ENCODE measurements at regions not wholly inside any gene's neighbourhood (a gene's known extent, or its start where the extent isn't known, plus 50 kb on each side); places are given as distances from the start of the nearest gene placed in this dataset.
"Not testable (repeated sequence)": the region's sequence is repeated elsewhere in the genome, so short reads cannot be mapped to it uniquely, and the experiment has no call there.

GRCh38 chr7:85924062-85924461 is 719.6 kb upstream of the GRM3 start:
- no peak for TF ChIP-seq CTCF (IDR thresholded peaks at IDR 0.05)
- ATAC-seq (ENCODE audit: low FRiP score) (no peak), DNase-seq (ENCODE audit: low spot score) (no peak)

- no peak for TF ChIP-seq CTCF (IDR thresholded peaks at IDR 0.05)
- ATAC-seq (ENCODE audit: low FRiP score): no peak
- DNase-seq (ENCODE audit: low spot score): no peak
Measured at GRCh38 chr7:85916016-85916415, 727.7 kb upstream of the GRM3 start.

GRCh38 chr7:85914437-85914836 is 727.6 kb upstream of the SEMA3D start:
- ATAC-seq (ENCODE audit: low FRiP score): no peak
- no peak for TF ChIP-seq CTCF (IDR thresholded peaks at IDR 0.05)
- DNase-seq (ENCODE audit: low spot score): no peak

- DNase-seq (ENCODE audit: low spot score) (no peak), ATAC-seq (ENCODE audit: low FRiP score) (no peak)
- no peak for TF ChIP-seq CTCF (IDR thresholded peaks at IDR 0.05)
Measured at GRCh38 chr7:85908051-85908450, 721.2 kb upstream of the SEMA3D start.

- ATAC-seq (ENCODE audit: low FRiP score) (no peak), DNase-seq (ENCODE audit: low spot score) (no peak)
- no peak for TF ChIP-seq CTCF (IDR thresholded peaks at IDR 0.05)
Measured at GRCh38 chr7:85897967-85898366, 711.1 kb upstream of the SEMA3D start.

- DNase-seq (ENCODE audit: low spot score): no peak
- no peak for TF ChIP-seq CTCF (IDR thresholded peaks at IDR 0.05)
- ATAC-seq (ENCODE audit: low FRiP score): no peak
Measured at GRCh38 chr7:85896531-85896930, 709.7 kb upstream of the SEMA3D start.

GRCh38 chr7:85895835-85896234 is 709.0 kb upstream of the SEMA3D start:
- no peak for TF ChIP-seq CTCF (IDR thresholded peaks at IDR 0.05)
- no peak for ATAC-seq (ENCODE audit: low FRiP score)
- no peak for DNase-seq (ENCODE audit: low spot score)

GRCh38 chr7:85891900-85892299 is 705.0 kb upstream of the SEMA3D start:
- not testable (repeated sequence) for DNase-seq (ENCODE audit: low spot score); ATAC-seq (ENCODE audit: low FRiP score)
